HT1080 (cell line): ENCODE measurements at regions not wholly inside any gene's neighbourhood (a gene's known extent, or its start where the extent isn't known, plus 50 kb on each side); places are given as distances from the start of the nearest gene placed in this dataset.

Experiments used
- DNase-seq: peaks from one replicate; pipeline ENCODE4 v3.0.0-alpha.2; 2015; ENCODE audit warnings: low read depth

DNA sequence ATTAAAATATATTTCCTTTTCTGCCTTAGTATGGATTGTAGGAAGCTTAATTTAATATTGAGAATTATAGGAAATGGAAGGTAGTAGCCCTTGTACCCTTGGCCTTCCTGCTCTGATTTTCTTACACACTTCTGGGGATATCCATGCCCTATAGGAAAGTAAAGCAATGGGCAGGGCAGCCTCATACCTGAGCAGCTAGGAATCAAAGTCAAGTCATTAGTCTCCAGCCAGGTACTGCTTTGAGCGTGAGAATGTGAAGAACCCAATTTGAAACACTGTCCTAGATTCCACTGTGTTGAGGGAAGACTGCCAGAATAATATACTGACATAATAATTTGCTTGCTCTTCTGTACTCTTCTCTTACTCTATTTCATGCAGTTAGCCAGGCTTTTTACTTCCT, 51.0 kb upstream of the L3MBTL3 start:
- DNase-seq: no peak

DNA sequence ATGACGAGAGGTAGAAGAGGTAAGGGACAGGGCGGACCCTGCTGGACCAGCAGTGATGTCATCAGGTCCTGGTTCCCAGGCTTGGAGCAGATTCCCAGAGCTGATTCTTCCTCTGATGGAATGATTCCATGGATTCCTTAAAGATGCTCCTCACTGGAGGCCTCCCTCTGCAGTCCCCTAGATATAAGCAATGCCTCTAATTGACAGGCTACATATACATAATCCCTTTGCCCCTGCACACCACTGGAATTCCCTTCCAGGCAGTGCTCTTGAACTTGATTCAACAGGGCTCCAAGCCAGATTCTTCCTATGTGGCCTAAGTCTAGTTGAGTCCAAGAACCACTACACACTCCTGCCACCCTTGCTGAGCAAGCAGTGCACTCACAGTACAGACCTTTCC, 52.3 kb upstream of the L3MBTL3 start:
- DNase-seq: no peak

DNA sequence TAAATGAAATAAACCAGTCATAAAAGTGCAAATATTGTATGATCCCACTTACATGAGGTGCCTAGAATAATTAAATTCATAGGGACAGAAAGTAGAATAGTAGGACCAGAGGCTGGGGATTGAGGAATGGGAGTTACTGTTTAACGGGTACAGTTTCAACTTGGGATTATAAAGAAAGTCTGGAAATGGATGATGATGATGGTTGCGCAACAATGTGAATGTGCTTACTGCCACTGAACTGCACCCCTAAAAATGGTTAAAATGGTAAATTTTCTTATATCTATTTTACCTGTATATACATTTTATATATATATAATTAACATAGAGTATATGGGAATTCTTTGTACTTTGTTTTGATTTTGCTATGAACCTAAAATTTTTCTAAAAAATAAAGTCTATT, 53.3 kb upstream of the L3MBTL3 start:
- DNase-seq: no peak

DNA sequence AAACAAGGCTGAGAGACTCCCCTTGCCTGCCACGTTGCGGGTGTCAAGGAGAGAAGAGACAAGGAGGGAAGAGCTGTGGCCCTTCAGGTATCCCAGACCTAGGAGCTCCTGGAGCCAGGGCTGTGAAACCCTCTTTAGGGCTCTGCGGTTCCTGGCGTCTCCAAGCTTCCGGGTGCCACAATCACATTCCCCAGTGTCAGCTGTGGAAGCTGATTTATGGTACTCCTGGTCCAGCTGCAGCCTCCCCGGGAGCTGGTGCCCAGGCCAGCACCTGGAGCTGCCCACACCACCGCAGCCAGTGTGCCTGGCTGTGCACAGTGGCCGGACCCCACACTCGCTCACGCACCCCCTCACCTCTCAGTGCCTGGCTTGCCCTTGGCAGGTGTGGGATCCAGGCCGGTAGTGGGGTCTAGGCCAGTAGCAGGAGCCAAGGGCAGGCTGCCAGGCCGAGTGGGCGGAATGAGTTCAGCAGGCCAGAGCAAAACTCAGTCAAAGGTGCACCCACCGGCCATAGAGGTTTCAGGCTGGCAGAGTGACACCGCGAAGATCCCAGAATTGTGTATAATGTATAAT, 58.9 kb upstream of the L3MBTL3 start:
- no peak for DNase-seq

DNA sequence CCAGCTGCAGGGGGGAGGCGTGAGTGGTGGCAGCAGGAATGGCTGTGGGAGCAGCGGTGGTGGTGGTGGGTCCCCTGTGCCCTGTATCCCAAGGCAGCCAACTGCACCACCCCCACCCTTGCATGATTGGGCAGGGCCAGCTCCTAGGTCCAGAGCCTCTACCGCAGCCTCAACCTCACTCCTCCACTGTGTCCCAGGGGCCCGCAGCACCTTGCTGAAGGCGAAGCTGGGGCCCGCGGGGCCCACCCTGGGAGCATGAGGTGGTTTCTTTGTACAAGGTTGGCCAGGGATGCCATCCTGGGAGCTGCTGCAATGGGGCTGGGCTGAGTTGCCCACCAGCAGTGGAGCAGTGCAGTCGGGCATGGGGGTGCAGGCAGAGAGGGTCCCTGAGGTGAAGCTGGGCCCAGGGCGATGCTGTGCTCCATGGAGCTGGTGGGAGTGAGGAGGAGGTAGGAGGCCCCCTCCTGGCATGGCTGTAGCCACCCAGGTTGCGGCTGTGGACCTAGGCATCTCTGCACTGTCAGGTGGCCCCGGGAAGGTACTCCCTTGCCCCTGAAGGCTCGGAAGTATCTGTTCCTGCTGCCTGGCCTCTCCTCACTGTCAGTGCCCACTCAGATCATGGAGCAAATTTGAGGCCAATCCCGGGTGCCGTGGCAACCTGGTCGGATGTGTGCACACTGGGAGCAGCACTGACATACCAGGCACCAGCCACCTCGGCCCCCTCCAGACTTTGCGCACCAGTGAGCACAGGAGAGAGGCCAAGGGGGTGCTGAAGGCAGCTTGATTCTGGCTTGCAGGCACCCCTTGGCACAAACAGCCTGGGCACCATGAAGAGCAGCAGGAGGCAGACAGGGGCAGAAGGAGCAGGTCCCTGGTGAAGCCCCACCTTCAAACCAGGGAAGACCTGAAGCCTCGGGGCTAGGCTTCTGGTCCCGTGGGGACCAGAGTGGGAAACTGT, 60.2 kb upstream of the L3MBTL3 start:
- no peak for DNase-seq

DNA sequence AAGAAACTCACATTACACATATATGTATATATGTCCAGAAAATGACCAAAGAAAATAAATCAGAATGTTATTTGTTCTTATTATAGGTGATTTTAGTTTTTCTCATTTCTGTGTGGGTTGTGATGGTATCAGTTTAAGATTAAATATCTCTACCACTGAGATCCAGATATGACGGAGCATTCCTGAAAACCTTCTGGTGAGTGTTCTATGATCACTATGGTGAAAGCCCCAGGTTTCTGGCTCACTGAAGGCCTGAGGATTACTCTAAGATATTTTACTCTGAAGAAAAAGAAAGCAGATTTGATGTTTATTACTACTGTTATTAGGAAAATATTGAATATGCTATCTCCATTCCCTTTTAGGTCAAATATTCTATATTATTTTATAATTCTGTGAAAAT, 62.8 kb upstream of the L3MBTL3 start:
- DNase-seq: no peak

DNA sequence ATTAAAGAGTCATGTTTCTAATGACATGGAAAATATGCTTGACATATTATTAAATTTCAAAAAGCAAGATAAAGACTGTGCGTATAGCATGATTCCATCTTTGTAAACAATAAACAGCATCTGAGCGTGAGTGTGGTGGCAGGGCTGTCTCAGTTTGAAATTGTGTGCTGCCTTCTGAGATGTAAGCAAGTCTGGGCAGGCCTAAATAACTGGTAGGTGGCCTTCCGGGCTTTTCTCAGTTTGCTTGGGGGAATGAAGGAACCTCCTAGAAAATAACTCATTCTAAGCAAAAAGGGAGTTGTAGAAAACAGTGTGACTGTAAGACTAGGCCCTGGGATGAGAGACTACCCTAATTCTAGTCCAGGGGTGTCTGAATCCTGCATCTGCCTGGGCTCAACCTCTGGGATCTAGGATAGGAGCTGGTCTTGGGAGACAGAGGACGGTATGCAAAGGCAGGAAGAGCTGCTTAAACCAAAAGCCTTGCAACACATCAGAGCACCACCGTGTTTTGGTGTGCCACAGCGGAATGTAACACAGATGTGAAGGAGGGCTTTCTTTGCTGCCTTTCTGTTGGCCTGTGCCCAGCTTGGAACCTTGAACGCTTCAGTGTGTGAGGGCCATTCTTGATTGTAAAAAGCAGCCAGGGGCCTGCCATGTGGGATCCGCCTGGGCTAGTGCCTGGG, 63.5 kb upstream of the L3MBTL3 start:
- DNase-seq: no peak

DNA sequence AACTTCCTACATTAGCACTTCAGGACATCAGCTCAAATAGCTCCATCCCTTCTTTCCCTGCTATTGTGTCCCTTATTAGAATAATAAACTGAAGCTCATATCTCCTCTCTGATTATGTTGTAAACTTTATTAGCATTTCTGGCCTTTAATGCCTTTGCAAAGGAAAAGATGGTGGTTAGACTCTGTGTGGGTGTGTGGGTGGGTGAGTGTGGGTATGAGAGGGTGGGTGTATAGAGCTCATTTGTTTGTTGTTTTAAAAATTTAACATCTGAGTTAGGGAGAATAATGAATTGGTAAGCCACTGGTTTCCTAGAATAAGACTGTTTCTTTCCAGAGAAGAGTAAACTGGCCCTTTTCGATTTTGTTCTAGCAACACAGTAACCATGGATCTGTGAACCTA, 70.6 kb upstream of the L3MBTL3 start:
- no peak for DNase-seq

DNA sequence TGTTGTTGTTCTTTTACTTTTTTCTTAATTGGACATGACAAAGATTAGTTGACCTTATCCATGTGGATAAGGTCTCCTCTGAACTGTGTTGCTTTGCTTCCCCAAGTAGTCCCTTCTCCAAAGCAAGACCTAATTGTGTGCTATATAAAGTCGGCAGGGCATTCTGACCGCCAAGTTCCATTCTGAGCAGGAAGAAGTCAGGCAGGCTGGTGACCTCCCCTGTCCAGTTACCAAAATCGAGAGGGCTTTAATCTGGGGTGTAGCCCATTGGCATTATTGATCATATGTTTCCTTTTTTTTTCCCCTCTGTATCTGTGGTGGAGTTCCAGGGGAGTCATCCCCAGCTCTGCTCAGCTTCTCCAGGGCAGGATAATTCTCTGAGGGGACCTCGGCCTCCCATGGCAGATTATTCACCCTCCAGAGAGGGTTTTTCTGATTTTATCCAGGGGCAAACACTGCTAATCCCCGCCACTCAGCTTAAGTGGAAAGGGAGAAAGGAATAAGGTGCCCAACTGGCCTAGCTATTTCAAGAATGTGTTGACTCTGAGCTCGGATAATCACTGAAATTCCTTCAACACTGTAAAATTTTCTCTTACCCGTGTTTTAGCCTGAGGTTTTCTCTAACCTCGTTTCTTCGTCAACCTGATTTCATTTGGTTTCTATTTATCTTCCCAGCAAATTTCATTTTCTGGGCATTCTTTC, 71.8 kb upstream of the L3MBTL3 start:
- no peak for DNase-seq

DNA sequence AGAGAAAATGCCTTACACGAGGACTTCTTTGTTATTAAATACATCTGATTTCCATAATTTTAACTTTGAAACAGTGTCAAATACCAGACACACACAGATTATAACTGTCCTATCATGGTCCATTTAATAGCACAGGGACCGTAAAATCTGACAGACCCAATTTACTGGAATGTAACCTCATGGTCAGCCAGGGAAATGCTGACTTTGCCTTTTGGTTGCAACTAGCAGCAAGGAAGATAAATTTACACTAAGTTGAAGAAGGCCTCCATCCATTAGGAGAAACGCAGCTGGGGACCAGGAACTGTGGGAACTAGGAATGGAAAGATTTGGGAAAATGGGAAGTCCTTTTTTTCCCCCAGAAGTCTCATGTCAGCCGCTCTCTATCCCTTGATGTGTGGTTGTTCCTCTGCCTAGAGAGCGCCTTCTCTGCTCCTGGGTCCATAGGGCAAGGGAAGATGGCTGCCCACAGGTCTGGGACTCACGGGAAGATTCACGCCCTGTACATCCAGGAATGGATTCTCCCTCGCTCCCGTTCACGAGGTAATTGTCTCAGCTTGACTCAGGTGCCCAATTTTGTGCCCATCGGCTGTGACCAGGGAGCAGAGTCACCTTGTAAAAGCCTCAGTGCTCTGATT, 74.6 kb upstream of the L3MBTL3 start:
- no peak for DNase-seq

DNA sequence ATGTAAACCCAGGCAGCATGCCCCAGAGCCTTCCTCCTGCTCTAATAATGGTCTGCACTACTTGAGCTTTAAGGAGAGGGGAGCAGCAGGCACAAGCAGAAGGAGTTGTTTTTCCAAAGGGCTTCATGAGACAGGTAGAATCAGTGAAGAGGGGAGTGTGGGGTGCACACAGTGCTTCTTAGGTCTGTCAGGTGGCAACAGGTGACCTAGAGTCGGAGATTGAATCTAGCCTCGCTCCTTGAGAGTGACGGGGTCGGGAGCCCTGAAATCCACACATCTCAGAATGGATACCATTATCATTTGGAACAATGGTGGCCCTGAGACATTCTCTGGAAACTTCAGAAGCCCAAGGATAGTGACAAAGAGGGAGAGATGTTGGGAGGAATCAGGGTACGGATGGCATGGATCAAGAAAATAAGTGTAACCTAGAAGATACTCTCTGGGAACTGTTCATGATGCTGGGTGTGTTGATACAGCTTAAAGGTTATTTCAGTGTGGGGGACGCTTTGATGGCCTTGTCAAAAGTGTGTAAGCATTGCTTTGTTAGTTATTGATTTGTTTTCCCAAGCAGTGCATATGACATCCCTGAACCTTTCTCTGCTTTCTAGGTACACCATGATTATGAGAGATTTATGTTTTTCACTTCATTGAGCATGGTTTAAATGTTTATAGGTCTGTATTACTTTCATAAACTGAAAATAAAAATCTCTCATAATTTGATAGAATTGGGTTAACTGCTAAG, 77.8 kb upstream of the L3MBTL3 start:
- no peak for DNase-seq

DNA sequence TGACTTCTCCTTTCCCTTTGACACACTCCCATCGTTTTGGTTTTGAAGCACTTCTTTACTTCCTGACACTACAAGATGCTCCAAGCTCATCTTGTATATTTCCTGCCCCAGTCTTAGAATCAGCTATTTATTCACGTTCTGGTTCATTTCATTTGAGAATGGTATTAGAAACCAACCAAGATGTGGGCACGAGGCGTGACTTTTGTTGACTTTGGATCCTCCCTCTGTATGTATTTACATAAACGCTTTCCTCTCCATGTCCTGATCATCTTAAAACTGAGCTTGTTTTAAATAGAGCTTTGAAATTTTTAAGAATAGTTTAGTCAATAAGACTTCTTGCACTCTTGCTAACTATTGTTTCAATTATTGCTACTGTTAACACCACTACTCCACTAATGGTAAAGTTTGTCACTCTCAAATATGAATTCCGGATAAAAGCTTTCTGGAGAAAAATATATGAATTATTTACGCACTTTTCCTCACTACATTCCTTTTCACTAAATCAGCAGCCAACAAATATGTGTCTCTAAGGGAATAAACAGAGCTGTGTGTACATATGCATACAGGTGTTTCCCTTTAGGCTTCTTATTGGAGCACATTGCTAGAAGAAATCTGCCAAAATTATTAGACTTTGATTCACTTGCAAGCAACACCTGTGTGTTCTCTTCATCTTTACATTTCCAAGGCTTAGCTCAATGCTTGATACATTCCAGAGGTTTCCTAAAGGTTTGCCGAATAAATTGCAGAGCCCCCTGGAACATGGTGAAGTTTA, 77.3 kb upstream of the TMEM244 start:
- DNase-seq: no peak

DNA sequence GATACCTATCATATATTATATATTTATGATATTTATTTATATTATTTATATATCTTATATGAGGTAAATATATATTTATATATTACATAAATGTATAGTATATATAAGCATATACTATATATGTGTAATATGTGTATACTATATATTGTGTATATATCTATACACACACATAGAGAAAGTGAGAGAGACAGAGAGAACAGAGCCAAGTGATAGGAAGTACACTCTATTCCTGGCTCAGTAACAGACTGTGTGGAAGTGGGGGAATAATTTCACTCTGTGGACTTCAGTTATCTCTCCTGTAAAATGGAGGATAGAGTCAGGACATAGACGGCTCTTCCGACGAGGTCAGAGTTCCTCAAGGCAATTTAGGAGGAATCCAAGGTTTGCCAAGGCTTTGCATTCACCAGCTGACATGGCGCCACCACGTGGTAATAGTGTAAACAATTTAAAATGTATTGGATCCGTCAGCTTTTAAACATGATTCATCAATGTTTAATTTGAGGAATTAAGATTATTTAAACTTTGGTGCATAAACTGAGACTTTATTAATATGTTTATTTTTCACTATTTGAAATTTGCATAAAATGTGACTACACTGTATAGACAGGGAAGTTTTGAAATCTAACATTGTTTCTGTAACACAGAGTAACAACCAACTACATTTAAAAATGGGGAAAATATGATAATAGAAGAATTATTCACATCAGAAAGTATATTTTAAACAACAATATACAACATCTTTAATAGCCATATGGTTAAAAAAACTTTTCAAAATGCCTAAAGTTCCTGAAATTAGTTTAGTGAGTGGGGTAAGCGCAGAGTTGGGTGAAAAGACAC, 75.4 kb upstream of the TMEM244 start:
- peak; percentile 54 for DNase-seq

DNA sequence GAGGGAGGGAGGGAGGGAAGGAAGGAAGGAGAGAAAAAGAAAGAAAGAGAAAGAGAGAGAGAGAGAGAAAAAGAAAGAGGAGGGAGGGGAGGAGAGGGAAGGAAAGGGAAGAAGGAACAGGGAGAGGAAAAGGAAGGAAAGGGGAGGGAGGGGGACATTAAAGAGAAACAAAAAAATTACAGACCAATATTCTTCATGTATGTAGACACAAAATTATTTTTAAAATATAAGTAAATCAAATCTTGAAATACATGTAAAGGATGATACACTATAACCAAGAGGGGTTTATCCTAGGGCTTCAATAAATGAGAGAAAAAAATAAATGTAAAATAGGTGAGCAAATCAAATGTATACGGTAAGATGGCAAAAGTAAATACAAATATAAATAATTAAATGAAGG, 71.2 kb upstream of the TMEM244 start:
- no peak for DNase-seq

DNA sequence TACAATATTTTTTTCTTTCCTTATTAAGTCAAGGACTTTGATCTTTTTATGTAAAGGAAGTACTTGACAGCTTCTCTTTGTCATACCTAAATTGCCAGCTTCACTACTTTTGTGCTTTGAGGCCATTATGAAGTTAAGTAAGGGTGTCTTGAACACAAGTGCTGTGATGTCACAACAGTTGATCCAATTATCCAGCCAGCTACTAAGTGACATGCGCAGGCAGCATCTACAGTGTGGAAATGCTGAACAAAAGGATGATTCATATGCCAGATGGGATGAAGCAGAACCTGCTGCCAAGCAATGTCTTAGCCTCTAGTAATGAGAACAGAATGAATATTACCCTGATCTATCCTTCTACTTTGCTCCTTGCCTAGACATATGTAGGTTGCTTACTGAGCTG, 68.3 kb upstream of the TMEM244 start:
- DNase-seq: peak; percentile 52

DNA sequence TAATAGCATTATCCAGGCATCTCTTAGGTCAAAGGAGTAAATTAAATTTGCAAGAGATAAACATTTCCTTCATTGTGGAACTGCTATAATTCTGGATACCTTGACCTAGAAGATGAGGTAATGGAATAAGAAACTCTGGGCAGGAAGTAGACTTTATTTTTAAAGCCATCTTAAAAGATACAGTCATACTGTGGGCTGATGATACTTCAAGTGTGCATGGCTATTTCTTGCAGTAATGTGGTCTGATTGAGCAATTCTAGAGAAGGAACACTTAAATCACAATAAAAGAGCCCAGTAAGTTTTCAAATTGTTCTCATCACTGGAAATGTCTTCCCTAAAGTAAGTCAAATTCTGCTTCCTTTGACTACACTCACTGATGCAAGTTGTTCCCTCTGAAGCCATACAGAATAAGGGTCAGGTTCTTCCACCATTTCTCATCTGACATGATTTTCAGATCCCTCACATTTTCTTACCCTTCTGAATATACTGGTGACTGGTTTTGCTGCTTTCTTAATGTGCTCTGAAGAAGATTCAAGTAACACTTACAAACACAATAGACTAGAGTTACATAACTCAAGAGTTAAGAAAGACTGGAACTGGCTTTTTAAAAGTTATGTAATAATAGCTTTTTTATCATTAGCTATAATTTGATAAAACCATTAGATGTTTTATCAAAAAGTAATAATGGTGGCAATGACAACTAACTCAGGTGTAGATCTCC, 62.6 kb upstream of the TMEM244 start:
- peak; percentile 39 for DNase-seq

DNA sequence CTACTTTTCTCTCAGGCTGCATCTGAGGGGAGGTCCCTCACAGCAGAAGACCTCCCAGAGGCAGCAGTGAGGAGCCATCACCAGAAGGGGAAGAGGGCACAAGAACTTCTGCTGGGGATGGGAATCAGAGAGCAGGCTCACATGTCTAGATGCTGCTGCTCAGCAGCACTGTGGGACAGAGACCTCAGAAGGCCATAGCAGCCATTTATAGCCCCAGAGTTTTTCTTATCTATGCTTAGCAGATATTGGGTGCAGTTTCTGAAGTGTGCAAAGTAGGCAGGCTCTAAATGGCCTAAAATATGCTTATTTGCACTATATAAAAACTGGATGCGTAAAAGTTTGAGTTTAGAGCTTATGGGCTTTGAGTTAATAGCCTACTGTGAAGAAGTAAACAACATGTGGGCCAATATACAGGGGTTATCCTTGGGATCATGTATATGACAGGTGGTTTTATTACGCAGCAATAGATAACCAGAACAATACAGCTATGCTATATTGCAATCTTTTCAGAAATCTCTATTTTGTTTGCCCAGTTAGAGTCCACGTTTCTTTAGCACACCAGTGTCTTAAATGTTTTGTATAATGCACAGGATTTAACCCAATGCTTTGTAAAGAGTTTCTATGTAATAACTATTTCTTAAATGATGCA, 60.2 kb upstream of the TMEM244 start:
- no peak for DNase-seq
